Tibial nerve (tissue), 4 donors: ENCODE measurements at regions not wholly inside any gene's neighbourhood (a gene's known extent, or its start where the extent isn't known, plus 50 kb on each side); places are given as distances from the start of the nearest gene placed in this dataset.

Experiments used
- DNase-seq, 2 donors: peaks; one replicate each; pipeline ENCODE4 v3.0.0-alpha.2; 2019; ENCODE audit warnings: low spot score in 2 of 2
- H3K27ac ChIP-seq, 4 donors: fragments of 200-600 bp; sonication (generic) in 3 of 4; one replicate each; pipeline ENCODE4 v1.5.1; 2017 to 2019; ENCODE audit warnings: mild to moderate bottlenecking in 1 of 4
- H3K27me3 ChIP-seq, 2 donors: fragments of 200-600 bp; sonication (generic) in 1 of 2; one replicate each; pipeline versions ENCODE4 v1.5.1 to v1.6.0; 2017 to 2019
- H3K36me3 ChIP-seq, 3 donors: fragments of 200-600 bp; sonication (generic); one replicate each; pipeline ENCODE4 v1.5.1; 2018 to 2019
- H3K4me1 ChIP-seq, 4 donors: fragments of 200-600 bp; sonication (generic) in 3 of 4; one replicate each; pipeline ENCODE4 v1.5.1; 2017 to 2019
- H3K4me3 ChIP-seq, 4 donors: fragments of 200-600 bp; sonication (generic) in 3 of 4; one replicate each; pipeline ENCODE4 v1.5.1; 2017 to 2019; ENCODE audit warnings: mild to moderate bottlenecking in 1 of 4, moderate library complexity in 1 of 4
- H3K9me3 ChIP-seq, 4 donors: fragments of 200-600 bp; sonication (generic) in 3 of 4; one replicate each; pipeline ENCODE4 v1.5.1; 2017 to 2019
- EP300 ChIP-seq, 2 donors: sonication (generic); formaldehyde crosslinking; IDR thresholded peaks; one replicate each; pipeline ENCODE4 v1.6.1; 2017; ENCODE audit warnings: antibody characterized with exemption in 2 of 2, mild to moderate bottlenecking in 1 of 2
- POLR2A ChIP-seq, 2 donors: fragments of 450-650 bp; IDR thresholded peaks; one replicate each; pipeline ENCODE4 v1.6.1; 2017; ENCODE audit warnings: antibody characterized with exemption in 2 of 2, mild to moderate bottlenecking in 2 of 2, moderate library complexity in 2 of 2
- WGBS, 2 donors: methylation state at CpG; one replicate each; pipeline ENCODE4 v1.1.5; 2018; 5-methylcytosine and 5-hydroxymethylcytosine counted together
- TF ChIP-seq, protein P1 (sequence below), 5 experiments: fragments of 200-600 bp in 3 of 5; fragments of 450-650 bp in 2 of 5; sonication (generic) in 3 of 5; IDR thresholded peaks; one replicate each; pipeline ENCODE4 v1.5.1; 2016 to 2019; ENCODE audit warnings: antibody characterized with exemption in 5 of 5, mild to moderate bottlenecking in 3 of 5, moderate library complexity in 2 of 5

DNA sequence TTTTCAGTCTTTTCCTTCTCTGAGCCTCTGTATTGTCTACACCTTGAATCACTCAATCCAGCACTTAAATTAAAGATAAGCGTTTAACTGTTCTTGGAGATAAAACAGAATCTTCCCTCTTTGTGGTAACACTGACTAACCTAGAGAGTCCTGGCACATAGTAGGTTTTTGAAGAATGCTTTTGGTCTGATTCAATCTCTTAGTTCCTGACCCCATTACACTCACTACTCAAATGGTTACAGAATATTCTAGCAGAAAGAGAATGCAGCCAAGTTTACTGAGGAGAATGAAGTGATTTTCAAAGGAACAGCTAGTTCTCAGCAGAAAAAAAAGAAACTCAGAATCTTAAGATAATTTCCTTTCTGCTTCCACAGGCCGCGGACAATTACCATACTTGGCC lies 309.2 kb upstream of the PRMT6 start:
- Histone ChIP-seq H3K27me3 (no peaks in the 10 kb centered on the region), H3K4me1 (no peaks in the 10 kb centered on the region), H3K27ac (no peak overlapping the region), H3K9me3 (no peaks in the 10 kb centered on the region), H3K4me3 (no peak overlapping the region), H3K36me3 (no peaks in the 10 kb centered on the region)
- TF ChIP-seq EP300 (IDR thresholded peaks at IDR 0.05) = no peak
- WGBS, 2 donors = 59 to 61% methylated on average over 3 of the region's 3 CpGs
- DNase-seq = no peak

DNA sequence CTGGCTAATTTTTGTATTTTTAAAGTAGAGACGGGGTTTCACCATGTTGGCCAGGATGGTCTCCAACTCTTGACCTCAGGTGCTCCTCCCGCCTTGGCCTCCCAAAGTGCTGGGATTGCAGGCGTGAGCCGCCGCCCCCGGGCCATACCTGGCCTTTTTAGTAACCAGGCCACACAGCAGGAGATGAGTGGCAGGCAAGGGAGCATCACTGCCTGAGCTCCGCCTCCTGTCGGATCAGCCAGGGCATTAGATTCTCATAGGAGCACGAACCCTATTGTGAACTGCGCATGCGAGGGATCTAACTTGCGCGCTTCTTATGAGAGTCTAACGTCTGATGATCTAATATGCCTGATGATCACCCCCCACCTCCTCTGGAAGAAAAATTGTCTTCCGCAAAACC lies 308.7 kb upstream of the PRMT6 start:
- no peak for TF ChIP-seq EP300 (IDR thresholded peaks at IDR 0.05)
- TF ChIP-seq, protein P1, sequence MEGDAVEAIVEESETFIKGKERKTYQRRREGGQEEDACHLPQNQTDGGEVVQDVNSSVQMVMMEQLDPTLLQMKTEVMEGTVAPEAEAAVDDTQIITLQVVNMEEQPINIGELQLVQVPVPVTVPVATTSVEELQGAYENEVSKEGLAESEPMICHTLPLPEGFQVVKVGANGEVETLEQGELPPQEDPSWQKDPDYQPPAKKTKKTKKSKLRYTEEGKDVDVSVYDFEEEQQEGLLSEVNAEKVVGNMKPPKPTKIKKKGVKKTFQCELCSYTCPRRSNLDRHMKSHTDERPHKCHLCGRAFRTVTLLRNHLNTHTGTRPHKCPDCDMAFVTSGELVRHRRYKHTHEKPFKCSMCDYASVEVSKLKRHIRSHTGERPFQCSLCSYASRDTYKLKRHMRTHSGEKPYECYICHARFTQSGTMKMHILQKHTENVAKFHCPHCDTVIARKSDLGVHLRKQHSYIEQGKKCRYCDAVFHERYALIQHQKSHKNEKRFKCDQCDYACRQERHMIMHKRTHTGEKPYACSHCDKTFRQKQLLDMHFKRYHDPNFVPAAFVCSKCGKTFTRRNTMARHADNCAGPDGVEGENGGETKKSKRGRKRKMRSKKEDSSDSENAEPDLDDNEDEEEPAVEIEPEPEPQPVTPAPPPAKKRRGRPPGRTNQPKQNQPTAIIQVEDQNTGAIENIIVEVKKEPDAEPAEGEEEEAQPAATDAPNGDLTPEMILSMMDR (IDR thresholded peaks at IDR 0.05) = no peak
- TF ChIP-seq POLR2A (IDR thresholded peaks at IDR 0.05) = no peak
- no peaks in the 10 kb centered on the region for H3K27me3 ChIP-seq
- H3K27ac ChIP-seq = no peak overlapping the region
- 96% methylated on average over 15 of the region's 15 CpGs for WGBS, 2 donors
- H3K9me3 ChIP-seq = no peaks in the 10 kb centered on the region
- H3K4me1 ChIP-seq = no peaks in the 10 kb centered on the region
- no peak for DNase-seq
- H3K36me3 ChIP-seq = no peaks in the 10 kb centered on the region
- H3K4me3 ChIP-seq = no peak overlapping the region

DNA sequence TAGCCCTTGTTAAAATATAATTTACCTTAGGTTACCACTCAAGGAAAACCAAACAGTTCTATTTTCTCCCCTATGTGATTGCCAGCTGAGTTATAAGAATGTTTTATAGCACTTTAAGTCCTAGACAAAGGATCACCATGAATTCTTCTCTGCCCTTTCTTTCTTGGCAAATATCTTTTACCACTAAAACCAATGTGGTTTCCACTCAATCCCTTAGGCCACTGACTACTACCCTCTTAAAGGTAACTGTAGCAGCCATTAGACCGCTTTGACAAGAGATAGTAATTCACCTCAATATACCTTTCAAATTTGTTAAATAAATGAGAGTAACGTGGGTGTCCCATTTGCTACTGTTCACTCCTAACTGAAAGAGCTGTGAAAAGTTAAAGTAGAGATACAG lies 307.9 kb upstream of the PRMT6 start:
- no peaks in the 10 kb centered on the region for H3K36me3 ChIP-seq
- no peaks in the 10 kb centered on the region for H3K9me3 ChIP-seq
- H3K4me3 ChIP-seq = no peak overlapping the region
- no peak for DNase-seq
- no peaks in the 10 kb centered on the region for H3K4me1 ChIP-seq
- H3K27me3 ChIP-seq = no peaks in the 10 kb centered on the region
- no peak overlapping the region for H3K27ac ChIP-seq
- TF ChIP-seq, protein P1 (IDR thresholded peaks at IDR 0.05) = no peak
- no peak for TF ChIP-seq POLR2A (IDR thresholded peaks at IDR 0.05)
- TF ChIP-seq EP300 (IDR thresholded peaks at IDR 0.05) = no peak
- WGBS, 2 donors = 78 to 86% methylated on average over 2 of the region's 2 CpGs

DNA sequence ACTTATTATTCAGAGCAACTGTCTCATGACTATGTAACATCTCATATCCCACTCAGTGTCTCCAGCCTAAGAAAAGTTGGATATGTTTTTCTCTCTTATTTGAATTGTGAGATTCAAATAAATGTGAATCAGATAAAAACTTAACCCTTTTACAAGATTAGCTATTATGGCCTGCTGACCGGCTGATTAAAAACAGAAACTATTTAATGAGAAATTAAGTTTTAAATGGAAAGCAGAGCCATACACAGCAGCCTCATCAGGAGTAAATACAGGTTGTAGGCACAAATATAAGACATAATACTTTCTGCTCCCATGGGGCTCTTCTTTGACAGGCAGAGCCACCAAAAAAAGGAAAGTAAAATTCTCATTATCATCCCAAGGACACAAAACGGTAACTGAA lies 307.0 kb upstream of the PRMT6 start:
- H3K27me3 ChIP-seq = no peaks in the 10 kb centered on the region
- no peak overlapping the region for H3K27ac ChIP-seq
- DNase-seq = no peak
- no peaks in the 10 kb centered on the region for H3K36me3 ChIP-seq
- H3K9me3 ChIP-seq = no peaks in the 10 kb centered on the region
- TF ChIP-seq, protein P1 (IDR thresholded peaks at IDR 0.05) = no peak
- TF ChIP-seq POLR2A (IDR thresholded peaks at IDR 0.05) = no peak
- H3K4me1 ChIP-seq = no peaks in the 10 kb centered on the region
- WGBS, 2 donors = 38 to 63% methylated on average over 2 of the region's 2 CpGs
- no peak overlapping the region for H3K4me3 ChIP-seq

DNA sequence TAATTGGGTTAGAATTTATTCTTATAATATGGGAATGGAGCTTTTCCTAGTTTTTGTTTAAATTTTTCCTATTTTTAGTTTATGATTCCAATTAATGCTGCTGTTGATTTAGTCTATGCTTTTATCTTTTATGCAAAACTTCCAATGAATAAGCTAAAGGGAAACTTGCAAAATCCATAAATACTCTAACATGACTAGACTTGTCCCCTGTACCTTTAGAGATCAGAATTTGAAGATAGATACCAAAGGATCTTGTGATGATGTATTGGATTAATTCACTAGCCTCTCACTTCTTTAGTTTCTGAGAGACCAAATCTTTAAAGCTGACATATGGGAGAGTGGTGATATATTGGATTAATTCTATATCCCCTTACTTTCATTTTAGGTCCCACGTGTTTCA lies 306.6 kb upstream of the PRMT6 start:
- H3K9me3 ChIP-seq = no peaks in the 10 kb centered on the region
- TF ChIP-seq POLR2A (IDR thresholded peaks at IDR 0.05) (no peak), EP300 (IDR thresholded peaks at IDR 0.05) (no peak)
- TF ChIP-seq, protein P1 (IDR thresholded peaks at IDR 0.05) = no peak
- H3K36me3 ChIP-seq = no peaks in the 10 kb centered on the region
- 78 to 85% methylated on average over 1 of the region's 1 CpG for WGBS, 2 donors
- no peak for DNase-seq
- H3K4me3 ChIP-seq = no peak overlapping the region
- no peaks in the 10 kb centered on the region for H3K27me3 ChIP-seq
- H3K27ac ChIP-seq = no peak overlapping the region
- no peaks in the 10 kb centered on the region for H3K4me1 ChIP-seq

DNA sequence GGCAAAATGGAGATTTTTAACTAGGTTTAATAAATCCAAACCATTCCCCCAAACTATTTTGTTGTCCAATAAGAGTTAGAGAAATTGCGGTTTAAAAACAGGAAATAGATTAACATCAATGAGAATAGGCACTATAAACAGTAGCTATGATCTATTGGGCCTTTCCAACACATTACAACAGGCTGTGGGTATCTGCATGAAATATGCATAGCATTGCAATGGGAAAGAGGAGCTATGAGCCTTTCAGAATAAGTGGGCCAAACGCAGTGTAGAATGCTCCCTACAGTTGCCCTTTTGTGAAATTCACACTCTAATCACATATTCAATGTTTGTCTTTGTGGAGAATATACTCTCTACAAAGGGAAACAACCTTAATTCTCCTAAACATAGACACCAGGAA lies 305.5 kb upstream of the PRMT6 start:
- Histone ChIP-seq H3K27ac (no peak overlapping the region), H3K27me3 (no peaks in the 10 kb centered on the region), H3K4me1 (no peaks in the 10 kb centered on the region), H3K36me3 (no peaks in the 10 kb centered on the region), H3K9me3 (no peaks in the 10 kb centered on the region), H3K4me3 (no peak overlapping the region)
- TF ChIP-seq, protein P1 (IDR thresholded peaks at IDR 0.05) = no peak
- TF ChIP-seq POLR2A (IDR thresholded peaks at IDR 0.05) (no peak), EP300 (IDR thresholded peaks at IDR 0.05) (no peak)
- no peak for DNase-seq
- WGBS, 2 donors = 65 to 80% methylated on average over 2 of the region's 2 CpGs
